ENCODE measurements at regions not wholly inside any gene's neighbourhood (a gene's known extent, or its start where the extent isn't known, plus 50 kb on each side); places are given as distances from the start of the nearest gene placed in this dataset.
"Not testable (repeated sequence)": the region's sequence is repeated elsewhere in the genome, so short reads cannot be mapped to it uniquely, and the experiment has no call there.

- Mint-ChIP-seq H3K4me3 (no peak overlapping the region), H3K27me3 (ENCODE audit: low read depth, poor library complexity) (no peaks in the 10 kb centered on the region), H3K9me3 (peaks cover 87% of the 10 kb centered on the region), H3K27ac (no peak overlapping the region), H3K36me3 (ENCODE audit: low read depth) (no peaks in the 10 kb centered on the region), H3K4me1 (no peaks in the 10 kb centered on the region)
- no peak for DNase-seq
- no peak for TF ChIP-seq CTCF (IDR thresholded peaks at IDR 0.05)
These were observed 296.6 kb upstream of the DIPK2B start for GRCh38 chrX:45497290-45497689.

GRCh38 chrX:45485719-45486118, 285.0 kb upstream of the DIPK2B start:
- no peaks in the 10 kb centered on the region for H3K27me3 Mint-ChIP-seq (ENCODE audit: low read depth, poor library complexity)
- H3K4me3 Mint-ChIP-seq: no peak overlapping the region
- no peaks in the 10 kb centered on the region for H3K36me3 Mint-ChIP-seq (ENCODE audit: low read depth)
- no peak overlapping the region for H3K27ac Mint-ChIP-seq
- peaks cover 34% of the 10 kb centered on the region for H3K9me3 Mint-ChIP-seq
- DNase-seq: no peak
- no peak for TF ChIP-seq CTCF (IDR thresholded peaks at IDR 0.05)
- H3K4me1 Mint-ChIP-seq: no peaks in the 10 kb centered on the region

GRCh38 chrX:45479835-45480422, 279.3 kb upstream of the DIPK2B start:
- no peaks in the 10 kb centered on the region for H3K27me3 Mint-ChIP-seq (ENCODE audit: low read depth, poor library complexity)
- DNase-seq: no peak

DNA sequence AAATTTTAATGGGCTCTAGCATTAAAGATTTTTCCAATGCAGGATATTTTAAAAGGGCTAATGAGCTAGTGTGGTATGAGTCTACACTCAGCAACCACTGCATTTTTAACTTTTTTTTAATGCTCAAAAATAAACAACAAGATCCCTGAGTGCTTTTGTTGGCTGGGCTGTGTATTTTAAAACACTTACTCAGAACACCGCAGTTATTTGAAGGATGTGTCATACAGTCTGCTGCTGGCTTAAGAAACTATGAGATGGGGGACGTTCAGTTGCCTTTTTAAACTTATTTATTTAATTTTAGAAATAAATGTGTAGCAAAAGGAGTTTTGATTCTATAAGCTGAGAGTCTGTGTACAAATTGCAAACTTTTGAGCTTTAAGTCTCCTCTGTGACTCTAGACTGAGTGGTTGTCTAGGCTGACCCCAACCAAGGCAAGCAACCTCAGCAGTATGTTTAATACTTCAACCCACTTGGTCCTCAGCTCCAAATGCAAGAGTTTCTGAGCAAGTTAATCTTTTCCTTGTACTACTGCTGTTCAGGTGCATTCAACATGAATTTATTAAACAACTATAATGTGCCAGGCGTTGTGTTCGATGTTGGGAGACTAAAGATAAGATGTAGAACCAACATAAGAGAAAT, 278.6 kb upstream of the DIPK2B start:
- Mint-ChIP-seq H3K27me3 (ENCODE audit: low read depth, poor library complexity) (no peaks in the 10 kb centered on the region), H3K9me3 (peaks cover 35% of the 10 kb centered on the region), H3K27ac (no peak overlapping the region), H3K4me1 (no peaks in the 10 kb centered on the region), H3K4me3 (no peak overlapping the region), H3K36me3 (ENCODE audit: low read depth) (no peaks in the 10 kb centered on the region)
- TF ChIP-seq CTCF (IDR thresholded peaks at IDR 0.05): no peak
- no peak for DNase-seq

More at GRCh38 chrX:45479835-45480422, 279.3 kb upstream of the DIPK2B start:
- no peak for TF ChIP-seq CTCF (IDR thresholded peaks at IDR 0.05)
- Mint-ChIP-seq H3K27ac (no peak overlapping the region), H3K9me3 (peaks cover 35% of the 10 kb centered on the region), H3K4me3 (no peak overlapping the region), H3K36me3 (ENCODE audit: low read depth) (no peaks in the 10 kb centered on the region), H3K4me1 (no peaks in the 10 kb centered on the region)

DNA sequence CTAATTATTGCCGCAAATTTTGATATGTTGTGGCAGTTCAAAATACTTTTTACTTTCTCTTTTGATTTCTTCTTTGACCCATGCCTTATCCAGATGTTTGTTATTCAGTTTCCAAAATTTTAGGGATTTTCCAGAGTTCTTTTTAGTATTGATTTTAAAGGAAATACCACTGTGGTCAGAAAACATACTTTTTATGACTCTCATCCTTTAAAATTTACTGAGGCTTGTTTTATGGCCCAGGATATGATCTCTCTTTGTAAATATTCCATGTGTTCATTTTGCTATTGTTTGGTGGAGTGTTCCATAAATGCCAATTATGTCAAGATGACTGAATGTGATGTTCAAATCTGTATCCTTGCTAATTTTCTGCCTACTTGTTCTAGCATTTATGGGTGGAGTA, 272.3 kb upstream of the DIPK2B start:
- no peak for DNase-seq
- no peaks in the 10 kb centered on the region for H3K4me1 Mint-ChIP-seq
- H3K9me3 Mint-ChIP-seq: peaks cover 75% of the 10 kb centered on the region
- H3K4me3 Mint-ChIP-seq: no peak overlapping the region
- no peaks in the 10 kb centered on the region for H3K36me3 Mint-ChIP-seq (ENCODE audit: low read depth)
- TF ChIP-seq CTCF (IDR thresholded peaks at IDR 0.05): no peak
- H3K27ac Mint-ChIP-seq: no peak overlapping the region
- H3K27me3 Mint-ChIP-seq (ENCODE audit: low read depth, poor library complexity): no peaks in the 10 kb centered on the region

DNA sequence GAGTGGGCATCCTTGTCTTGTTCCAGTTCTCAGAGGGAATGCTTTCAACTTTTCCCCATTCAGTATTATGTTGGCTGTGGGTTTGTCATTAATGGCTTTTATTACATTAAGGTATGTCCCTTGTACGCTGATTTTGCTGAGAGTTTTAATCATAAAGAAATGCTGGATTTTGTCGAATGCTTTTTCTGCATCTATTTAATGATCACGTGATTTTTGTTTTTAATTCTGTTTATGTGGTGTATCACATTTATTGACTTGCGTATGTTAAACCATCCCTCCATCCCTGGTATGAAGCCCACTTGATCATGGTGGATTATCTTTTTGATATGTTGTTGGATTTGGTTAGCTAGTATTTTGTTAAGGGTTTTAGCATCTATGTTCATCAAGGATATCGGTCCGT, 266.9 kb upstream of the DIPK2B start:
- peaks cover 89% of the 10 kb centered on the region for H3K9me3 Mint-ChIP-seq
- not testable (repeated sequence) for H3K27ac Mint-ChIP-seq; DNase-seq; H3K4me1 Mint-ChIP-seq; H3K36me3 Mint-ChIP-seq (ENCODE audit: low read depth); H3K27me3 Mint-ChIP-seq (ENCODE audit: low read depth, poor library complexity); H3K4me3 Mint-ChIP-seq

DNA sequence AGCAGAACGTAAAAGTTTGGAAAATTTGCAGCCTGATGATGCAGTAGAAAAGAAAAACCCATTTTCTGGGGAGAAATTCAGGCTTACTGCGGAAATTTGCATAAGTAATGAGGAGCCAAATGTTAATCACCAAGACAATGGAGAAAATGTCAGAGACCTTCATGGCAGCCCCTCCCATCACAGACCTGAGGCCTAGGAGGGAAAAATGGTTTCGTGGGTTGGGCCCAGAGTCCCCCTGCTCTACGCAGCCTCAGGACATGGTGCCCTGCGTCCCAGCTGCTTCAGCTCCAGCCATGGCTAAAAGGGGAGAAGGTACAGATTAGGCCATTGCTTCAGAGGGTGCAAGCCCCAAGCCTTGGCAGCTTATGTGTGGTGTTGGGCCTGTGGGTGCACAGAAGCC, 255.1 kb upstream of the DIPK2B start:
- H3K9me3 Mint-ChIP-seq: peaks cover 48% of the 10 kb centered on the region
- H3K36me3 Mint-ChIP-seq (ENCODE audit: low read depth); H3K27me3 Mint-ChIP-seq (ENCODE audit: low read depth, poor library complexity); DNase-seq; H3K4me1 Mint-ChIP-seq; H3K27ac Mint-ChIP-seq; H3K4me3 Mint-ChIP-seq: not testable (repeated sequence)
